AG04450 (cell line): ENCODE measurements at regions not wholly inside any gene's neighbourhood (a gene's known extent, or its start where the extent isn't known, plus 50 kb on each side); places are given as distances from the start of the nearest gene placed in this dataset.

Experiments used
- CTCF ChIA-PET: fragments of 300-600, 350-600 bp; formaldehyde crosslinking; extraction: SDS; loops from one replicate; lab custom pipeline; 2022; ENCODE audit warnings: antibody characterized with exemption, inconsistent platforms; lab: Charles Lee
- POLR2A ChIA-PET: fragments of 350-600 bp; formaldehyde crosslinking; extraction: SDS; loops from one replicate; lab custom pipeline; 2021; ENCODE audit warnings: antibody characterized with exemption, inconsistent platforms; lab: Yijun Ruan, JAX
- DNase-seq: peaks from one replicate; pipeline ENCODE4 v3.0.0-alpha.2; 2011; ENCODE audit warnings: low read depth, low spot score
- H3K27ac ChIP-seq: one replicate; pipeline ENCODE4 v1.5.1; 2012; ENCODE audit warnings: low read depth, low read length, control low read depth
- H3K27me3 ChIP-seq: one replicate; pipeline ENCODE4 v1.6.0; 2012; ENCODE audit warnings: low read length; ENCODE audit not compliant: control insufficient read depth, insufficient read depth
- H3K4me3 ChIP-seq: 2 replicates; pipeline ENCODE4 v1.5.1; 2011; ENCODE audit warnings: mild to moderate bottlenecking, low read depth, low read length, control low read depth
- H3K9me3 ChIP-seq: 2 replicates; pipeline ENCODE4 v1.5.1; 2012; ENCODE audit warnings: low read length; ENCODE audit not compliant: control insufficient read depth, insufficient read depth
- CTCF ChIP-seq: IDR thresholded peaks from 2 replicates; pipeline ENCODE4 v1.5.1; 2011; ENCODE audit warnings: low read depth, low read length, control low read depth, inconsistent platforms

- Histone ChIP-seq H3K9me3 (peaks cover 5% of the 10 kb centered on the region; the same call in 1 of the 2 replicates), H3K27ac (no peak overlapping the region), H3K27me3 (no peaks in the 10 kb centered on the region), H3K4me3 (no peak overlapping the region)
- CTCF ChIA-PET = no interaction called here
- TF ChIP-seq CTCF = no peak
- POLR2A ChIA-PET = no interaction called here
- DNase-seq = no peak
Measured at GRCh38 chr11:105443623-105444022, 166.2 kb upstream of the GRIA4 start.

GRCh38 chr11:105432241-105432995, 177.5 kb upstream of the GRIA4 start:
- H3K27ac ChIP-seq = no peak overlapping the region
- TF ChIP-seq CTCF = no peak

GRCh38 chr11:105429096-105429910, 180.6 kb upstream of the GRIA4 start:
- no peak overlapping the region for H3K27ac ChIP-seq
- no peak for DNase-seq
- ChIA-PET POLR2A (no interaction called here), CTCF (no interaction called here)
- H3K27me3 ChIP-seq = no peaks in the 10 kb centered on the region
- TF ChIP-seq CTCF = no peak
- no peak overlapping the region for H3K4me3 ChIP-seq
- no peaks in the 10 kb centered on the region for H3K9me3 ChIP-seq

More at GRCh38 chr11:105432241-105432995, 177.5 kb upstream of the GRIA4 start:
- H3K4me3 ChIP-seq = no peak overlapping the region
- no peaks in the 10 kb centered on the region for H3K9me3 ChIP-seq
- no peak for DNase-seq
- ChIA-PET POLR2A (no interaction called here), CTCF (no interaction called here)
- no peaks in the 10 kb centered on the region for H3K27me3 ChIP-seq

- no peak for DNase-seq
- no peaks in the 10 kb centered on the region for H3K9me3 ChIP-seq
- POLR2A ChIA-PET = no interaction called here
- no peak overlapping the region for H3K4me3 ChIP-seq
- CTCF ChIA-PET = no interaction called here
- H3K27ac ChIP-seq = no peak overlapping the region
- TF ChIP-seq CTCF = no peak
- no peaks in the 10 kb centered on the region for H3K27me3 ChIP-seq
Measured at GRCh38 chr11:105407101-105407500, 202.8 kb upstream of the GRIA4 start.

- DNase-seq = no peak
- H3K27me3 ChIP-seq = no peaks in the 10 kb centered on the region
- no peaks in the 10 kb centered on the region for H3K9me3 ChIP-seq
- H3K27ac ChIP-seq = no peak overlapping the region
- POLR2A ChIA-PET = no interaction called here
- H3K4me3 ChIP-seq = no peak overlapping the region
- CTCF ChIA-PET = no interaction called here
- no peak for TF ChIP-seq CTCF
Measured at GRCh38 chr11:105401269-105401809, 208.5 kb upstream of the GRIA4 start.
